ENCODE measurements at regions not wholly inside any gene's neighbourhood (a gene's known extent, or its start where the extent isn't known, plus 50 kb on each side); places are given as distances from the start of the nearest gene placed in this dataset.
"Not testable (repeated sequence)": the region's sequence is repeated elsewhere in the genome, so short reads cannot be mapped to it uniquely, and the experiment has no call there.

DNA sequence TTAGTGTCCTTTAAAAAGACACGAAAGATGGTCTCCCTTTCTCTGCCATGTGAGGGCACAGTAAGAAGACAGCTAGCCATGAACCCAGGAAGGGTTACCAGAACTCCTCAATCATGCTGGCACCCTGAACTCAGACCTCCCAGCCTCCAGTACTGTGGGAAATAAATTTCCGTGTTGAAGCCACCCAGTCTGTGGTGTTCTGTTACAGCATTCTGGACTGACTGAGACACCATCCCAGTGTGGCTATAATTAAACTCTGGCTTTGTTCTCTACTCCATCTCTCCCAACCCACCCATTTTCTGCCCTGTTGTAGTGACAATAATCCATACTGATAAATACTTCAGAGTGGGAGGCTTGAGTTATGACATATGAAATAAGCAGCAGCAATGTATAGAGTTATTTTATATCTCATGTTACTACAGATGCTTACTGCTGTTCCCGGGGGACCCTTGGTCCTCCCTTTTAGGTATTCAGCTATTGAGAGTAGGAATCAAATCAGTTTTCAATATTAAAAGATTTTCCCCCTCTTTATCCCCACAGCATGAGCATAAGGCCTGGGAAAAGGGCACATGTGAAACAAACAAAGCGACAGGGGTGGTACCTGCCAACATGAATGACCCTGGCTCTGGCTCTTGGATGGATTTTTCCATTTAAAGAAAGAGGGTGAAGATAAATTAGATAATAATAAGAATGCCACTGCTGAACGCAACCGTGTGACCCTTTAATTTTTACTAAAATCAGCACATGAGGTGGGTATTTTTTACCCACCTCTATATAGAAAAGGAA is 224.3 kb upstream of the SLC35B3 start:
- DNase-seq (ENCODE audit: low read depth): no peak

DNA sequence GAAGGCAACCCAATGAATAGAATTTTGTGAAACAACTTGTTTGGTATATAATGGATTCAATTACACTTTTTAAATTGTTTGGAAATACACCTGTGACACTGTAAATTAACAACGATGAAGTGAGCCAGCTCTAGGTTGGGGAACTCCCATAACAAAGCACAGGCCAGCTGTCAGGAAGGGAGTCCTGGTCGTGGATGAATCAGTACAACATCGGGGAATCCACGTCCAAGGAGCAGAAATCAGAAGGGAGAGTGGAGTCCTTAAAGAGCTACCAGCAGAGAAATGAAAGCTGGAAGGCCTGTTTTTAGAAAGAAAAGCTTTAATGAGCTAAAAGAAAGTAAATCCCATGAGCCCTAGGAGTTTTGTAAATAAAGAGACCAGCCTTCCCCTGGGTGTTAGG is 223.1 kb upstream of the SLC35B3 start:
- DNase-seq (ENCODE audit: low read depth): no peak

DNA sequence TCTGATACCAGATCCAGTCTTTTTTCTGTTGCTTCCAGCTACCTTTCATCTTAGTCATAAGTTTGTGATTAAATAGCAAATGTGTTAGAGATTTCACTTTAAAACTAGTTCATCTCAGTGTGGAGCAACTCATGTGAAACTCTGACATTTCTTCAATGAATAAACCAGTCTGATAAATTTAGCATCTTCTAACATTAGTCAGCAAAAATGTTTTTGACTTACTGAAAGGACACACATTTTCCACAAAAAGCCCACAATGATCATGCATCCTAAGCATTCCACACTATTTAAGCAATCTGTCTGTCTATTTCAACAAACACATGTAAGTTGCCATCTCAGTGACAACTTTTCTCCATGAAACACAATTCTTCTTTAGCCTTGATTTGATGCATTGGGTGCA is 222.2 kb upstream of the SLC35B3 start:
- no peak for DNase-seq (ENCODE audit: low read depth)

DNA sequence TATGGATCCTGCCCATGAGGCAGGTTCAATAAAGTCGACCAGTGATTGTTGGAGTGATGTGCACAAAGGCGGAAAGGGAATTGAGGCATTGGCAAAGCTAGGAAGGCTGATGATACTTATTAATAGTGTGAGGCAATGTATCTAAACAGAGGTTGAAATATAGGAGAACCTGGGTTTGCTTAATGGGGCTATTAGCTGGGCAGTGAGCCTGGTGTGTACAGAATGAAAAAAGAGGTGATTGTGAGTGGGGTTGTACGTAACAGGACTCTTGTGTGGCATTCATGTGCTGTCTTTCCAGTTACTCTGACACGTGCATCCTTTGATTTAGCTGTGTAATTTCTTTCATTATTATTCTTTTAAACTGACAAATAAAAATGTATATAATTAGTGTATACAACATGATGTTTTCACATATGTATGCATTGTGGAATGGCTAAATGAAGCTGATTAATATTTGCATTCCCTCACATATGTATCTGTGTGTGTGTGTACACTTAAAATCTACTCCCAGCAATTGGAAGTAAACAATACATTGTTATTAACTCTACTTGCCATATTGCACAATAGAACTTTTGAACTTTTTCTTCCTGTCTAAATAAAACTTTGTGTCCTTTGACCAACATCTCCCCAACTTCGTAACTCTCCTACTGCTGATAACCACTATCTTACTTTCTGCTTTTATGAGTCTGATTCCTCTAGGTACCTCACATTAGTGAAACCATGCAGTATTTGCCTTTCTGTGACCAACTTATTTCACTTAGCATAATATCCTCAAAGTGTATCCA is 220.5 kb upstream of the SLC35B3 start:
- DNase-seq (ENCODE audit: low read depth): no peak

DNA sequence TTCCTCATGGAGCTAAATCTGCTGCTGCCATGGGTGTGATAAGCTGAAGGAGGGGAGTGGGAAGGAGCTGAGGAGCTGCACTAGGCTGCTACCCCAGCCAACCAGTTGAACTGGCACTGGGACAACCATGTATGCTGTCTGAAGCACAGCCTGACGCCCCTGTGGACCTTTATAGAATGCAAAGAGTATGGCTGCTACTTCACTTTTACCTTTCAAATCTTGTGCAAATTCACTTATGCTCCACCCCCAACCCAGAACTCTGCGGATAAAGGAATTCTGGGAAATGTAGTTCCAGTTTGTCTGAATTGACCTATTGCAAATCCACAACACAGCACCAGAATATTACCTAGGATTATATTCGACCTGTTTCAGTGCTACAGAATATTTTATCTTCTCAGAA is 217.4 kb upstream of the SLC35B3 start:
- no peak for DNase-seq (ENCODE audit: low read depth)

DNA sequence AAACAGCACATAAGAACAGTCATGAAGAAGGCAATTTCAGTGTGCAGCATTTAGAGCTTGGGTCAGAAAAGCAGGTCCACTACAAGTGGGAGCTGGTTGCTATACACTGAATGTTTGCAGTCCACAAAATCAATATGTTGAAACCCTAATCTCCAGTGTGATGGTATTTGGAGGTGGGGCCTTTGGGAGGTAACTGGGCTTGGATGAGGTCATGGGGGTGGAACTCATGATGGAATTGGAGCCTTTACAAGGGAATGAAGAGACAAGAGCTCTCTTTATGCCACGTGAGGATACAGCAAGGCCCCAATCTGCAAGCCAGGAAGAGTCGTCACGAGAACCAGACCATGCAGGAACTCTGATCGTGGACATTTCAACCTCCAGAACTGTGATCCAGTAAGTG is 216.7 kb upstream of the SLC35B3 start:
- DNase-seq (ENCODE audit: low read depth): no peak

DNA sequence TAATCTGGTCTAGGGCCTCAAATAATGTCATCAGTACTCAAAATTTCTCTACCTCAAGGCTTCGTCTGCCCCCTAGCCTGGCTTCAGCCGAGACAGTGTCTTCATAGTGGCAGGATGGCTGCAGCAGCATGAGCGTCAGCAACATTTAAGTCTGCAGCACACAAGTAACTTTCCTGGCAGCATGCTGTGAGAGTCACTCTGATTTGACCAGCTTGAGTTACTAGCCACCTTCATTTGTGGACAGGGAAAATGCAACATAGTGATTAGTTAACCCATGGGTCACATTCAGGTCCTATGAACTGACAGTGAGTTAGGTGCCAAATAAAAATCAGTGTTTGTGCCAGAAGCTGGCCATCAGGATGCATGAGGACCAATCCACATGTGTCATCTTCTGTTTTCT is 209.9 kb upstream of the SLC35B3 start:
- no peak for DNase-seq (ENCODE audit: low read depth)

DNA sequence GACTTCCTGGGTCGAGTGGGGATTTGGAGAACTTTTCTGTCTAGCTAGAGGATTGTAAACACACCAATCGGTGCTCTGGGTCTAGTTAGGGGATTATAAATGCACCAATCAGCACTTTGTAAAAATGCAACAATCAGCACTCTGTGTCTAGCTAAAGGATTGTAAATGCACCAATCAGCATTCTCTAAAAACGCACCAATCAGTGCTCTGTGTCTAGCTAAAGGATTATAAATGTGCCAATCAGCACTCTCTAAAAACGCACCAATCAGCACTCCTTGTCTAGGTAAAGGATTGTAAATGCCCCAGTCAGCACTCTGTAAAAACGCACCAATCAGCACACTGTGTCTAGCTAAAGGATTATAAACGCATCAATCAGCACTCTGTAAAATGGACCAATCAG is 209.0 kb upstream of the SLC35B3 start:
- no peak for DNase-seq (ENCODE audit: low read depth)

DNA sequence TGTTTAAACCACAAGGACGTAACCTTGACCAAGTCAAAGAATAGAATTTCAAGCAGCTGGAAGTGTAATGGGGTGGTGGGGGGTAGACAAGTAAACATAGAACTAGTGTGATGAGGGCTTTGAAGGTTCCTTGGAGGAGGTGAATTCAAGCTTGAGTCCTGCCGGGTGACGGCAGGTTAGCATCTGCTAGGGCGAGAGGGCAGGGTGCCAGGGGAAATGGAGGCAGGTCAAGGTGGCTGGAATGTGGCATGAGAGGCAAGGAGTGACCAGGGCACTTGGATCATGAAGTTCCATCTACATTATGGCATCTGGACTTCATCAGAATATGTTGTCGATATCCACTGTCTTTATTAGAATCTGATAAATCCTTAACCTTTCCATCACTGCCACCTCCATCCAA is 207.5 kb upstream of the SLC35B3 start:
- DNase-seq (ENCODE audit: low read depth): no peak

DNA sequence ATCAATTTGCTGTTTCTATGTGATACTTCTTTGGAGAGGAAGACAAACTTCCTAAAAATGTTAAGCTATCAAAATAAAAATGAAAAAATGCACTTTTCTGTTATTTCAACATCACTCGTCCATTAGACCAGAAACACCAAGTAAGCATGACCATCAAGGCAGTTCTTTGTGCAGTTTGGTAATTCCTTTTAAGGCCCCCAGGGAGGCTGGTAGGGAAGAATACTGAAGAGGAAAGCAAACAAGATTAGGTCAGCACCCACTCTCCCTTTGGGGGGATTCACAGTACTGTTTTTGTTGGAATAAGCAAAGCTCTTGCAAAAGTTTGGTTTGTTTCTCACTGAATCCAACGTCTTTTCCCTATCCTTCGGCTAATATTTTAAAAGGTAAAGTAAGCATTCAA is 206.8 kb upstream of the SLC35B3 start:
- DNase-seq (ENCODE audit: low read depth): no peak

DNA sequence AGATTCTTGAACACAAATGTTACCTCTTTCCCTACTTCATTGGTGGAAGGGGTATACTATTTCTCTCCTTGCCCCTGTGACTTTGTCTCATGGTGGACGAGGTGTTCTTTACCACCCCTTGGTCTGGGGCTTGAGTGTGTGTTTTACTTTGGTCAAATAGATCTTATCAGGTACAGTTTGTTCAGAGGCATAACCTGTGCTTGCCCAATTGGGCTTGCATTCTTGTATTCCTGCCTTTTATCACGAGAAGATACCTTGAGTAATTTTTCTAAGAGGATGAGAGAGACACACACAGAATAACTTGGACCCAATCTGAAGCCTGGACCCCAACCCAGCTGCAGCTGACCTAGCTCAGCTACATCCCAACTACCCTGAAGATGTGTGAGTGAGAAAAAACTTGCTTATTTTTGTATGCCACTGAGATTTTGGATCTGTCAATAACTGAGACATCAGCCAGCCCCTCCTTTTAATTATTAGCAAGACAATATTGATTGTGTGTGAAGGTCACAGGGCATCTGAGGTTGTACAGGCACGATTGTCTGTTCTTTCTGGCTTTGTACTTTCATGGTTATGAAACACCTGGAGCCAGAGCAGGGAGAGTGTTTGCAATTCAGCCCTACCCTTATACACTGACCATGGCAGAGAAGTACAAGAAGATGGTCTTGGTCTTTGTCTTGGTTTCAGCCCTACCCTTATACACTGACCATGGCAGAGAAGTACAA is 204.7 kb upstream of the SLC35B3 start:
- DNase-seq (ENCODE audit: low read depth): no peak

DNA sequence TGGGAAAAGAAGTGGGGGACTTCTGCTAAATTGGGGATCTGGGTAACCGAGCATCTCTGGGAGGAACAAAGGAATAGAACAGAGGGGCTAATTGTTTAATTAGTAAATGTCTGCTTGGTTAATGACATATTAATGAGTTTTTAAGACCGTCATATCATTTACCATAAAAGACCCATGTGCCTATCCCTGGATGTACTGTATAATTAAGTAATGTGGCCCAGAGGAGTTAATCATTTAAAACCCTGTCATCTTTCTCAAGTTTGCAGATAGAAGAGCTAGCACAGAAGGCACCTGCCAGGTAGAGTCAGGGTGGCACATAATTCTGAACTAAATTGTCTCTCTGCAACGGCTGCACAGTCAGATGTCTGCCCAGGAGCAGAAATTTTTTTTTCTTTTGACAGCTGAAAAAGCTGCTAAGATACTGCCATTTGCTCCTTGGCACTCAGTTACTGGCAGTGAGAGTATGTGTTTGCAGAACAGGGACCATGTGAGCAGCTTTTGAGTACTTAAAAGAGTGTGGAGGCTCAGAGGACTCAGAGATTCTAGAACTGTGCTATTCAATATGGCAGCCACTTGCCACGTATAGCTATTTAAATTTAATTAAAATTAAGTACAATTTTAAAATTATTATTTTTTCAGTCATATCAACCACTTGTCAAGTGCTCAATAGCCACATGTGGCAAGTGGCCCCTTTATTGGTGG is 202.7 kb upstream of the SLC35B3 start:
- DNase-seq (ENCODE audit: low read depth): no peak

DNA sequence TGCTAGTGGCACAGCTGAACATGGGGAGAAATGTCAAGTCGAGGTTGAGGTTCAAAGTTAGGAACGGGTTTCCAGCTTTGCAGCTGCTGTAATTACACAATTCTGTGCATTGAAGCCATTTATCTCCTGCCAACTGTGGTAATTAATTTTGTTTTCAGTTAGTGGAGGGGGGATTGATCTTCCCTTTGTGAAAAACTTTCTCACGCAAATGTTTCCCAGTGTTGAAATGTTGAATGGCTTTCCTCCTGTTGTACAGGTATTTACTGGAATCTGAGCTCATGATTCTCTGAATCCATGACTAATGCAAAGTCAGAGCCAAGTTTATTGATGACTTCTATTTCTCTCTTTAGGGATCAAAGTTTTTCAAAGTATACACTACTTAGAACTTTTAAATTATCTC is 198.4 kb upstream of the SLC35B3 start:
- no peak for DNase-seq (ENCODE audit: low read depth)

DNA sequence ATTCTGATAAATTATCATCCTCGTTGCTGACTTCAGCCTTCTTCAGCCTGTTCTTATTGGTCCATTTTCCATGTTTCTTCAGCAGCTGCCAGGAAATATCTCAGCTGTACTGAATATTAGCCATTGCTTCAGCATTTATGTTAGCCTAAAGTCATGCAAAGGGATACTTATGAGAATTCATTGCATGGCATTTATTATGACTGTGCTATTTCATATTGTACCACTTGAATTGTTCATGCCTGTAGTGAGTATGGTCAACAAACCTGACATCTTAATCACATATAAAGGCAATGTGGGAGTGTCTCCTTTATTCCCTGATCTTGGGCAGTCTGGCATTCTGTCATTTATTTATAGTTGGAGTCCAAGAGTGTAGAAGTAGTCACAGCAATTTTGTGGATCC is 193.4 kb upstream of the SLC35B3 start:
- no peak for DNase-seq (ENCODE audit: low read depth)

DNA sequence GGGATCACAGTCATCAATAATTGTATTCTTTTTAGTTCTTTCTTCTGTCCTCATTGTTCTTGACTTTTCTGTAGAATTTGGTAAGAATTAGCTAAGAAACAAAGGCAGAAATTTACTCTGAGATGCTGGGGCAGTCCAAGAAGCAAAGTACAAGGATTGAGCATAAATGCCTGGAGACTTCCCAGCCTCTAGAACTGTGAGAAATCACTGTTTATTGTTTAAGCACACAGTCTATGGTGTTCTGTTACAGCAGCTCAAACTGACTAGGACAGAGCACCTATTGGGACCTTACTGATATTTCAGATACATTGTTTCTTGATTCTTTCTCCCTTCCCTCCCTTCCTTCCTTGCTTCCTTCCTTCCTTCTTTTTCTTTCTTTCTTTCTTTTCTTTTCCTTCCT is 192.7 kb upstream of the SLC35B3 start:
- DNase-seq (ENCODE audit: low read depth): no peak

DNA sequence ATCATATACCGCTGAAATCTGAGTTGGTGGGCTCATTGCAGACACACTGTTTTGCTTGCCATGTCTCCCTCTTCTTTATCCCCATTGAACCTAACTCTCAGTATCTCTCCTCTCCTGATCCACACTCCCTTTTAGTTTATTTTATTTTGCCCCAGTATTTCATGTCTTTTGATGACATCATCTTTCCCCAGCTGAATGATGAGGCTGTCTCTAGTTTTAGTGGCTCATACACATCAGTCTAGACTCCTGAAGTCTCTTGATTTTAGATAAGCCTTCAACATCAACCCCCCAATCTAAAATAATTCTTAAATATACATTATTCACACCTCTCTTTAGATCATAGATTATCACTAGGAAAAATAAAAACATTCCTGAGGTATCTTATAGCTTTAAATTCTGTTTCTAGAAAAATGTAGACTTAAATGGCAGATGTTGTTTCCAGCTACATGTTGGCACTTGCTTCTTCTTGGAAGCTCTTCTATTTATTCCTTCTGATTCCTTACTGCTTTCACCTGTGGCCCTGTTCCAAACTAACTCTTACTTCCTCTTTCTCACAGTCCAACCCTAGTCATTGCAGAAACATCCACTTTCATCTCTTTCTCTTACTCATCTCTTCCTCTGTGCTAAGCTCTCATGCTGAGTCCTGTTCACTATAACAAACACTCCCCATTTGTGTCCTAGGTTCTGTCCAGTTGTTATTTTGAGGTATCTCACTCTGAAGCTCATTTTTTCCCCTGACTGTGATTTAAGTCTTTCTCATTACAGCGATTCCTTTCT is 191.9 kb upstream of the SLC35B3 start:
- no peak for DNase-seq (ENCODE audit: low read depth)

DNA sequence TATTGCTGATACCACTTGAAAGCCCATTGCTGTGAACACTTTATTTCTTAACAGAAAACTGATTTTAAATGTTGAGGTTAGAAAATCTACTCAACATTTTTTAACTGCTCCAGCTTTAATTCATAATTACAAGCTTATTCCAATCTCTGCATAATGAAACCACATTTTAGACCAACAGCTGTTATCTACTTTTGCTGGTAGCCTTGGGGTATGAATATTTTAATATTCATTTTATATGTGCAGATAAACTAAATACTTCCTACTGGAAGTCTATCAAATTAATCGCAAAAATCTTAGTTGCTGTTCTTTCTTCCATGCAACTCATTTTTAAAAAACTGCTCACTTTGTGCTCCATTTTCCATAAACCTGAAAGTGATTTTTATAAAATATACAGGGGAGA is 189.3 kb upstream of the SLC35B3 start:
- DNase-seq (ENCODE audit: low read depth): no peak

DNA sequence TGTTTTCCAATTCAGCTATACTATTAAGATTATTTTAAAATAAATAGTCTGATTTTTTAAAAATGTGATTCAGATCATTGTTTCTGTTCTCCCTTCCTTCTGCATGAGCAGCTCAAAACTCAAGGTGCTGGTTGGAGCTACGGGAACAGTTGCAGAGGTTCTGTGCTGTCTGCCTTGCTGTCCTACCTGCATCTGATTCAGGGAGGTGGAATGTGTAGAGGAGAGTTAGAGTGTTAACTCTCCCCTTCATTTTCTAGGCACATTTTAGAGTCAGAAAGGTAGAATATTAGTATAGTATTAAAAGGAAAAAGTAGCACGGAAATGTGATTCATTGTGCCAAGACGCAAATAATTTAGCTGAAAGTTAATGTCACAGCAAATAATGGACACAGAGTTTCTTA is 188.1 kb upstream of the SLC35B3 start:
- no peak for DNase-seq (ENCODE audit: low read depth)

DNA sequence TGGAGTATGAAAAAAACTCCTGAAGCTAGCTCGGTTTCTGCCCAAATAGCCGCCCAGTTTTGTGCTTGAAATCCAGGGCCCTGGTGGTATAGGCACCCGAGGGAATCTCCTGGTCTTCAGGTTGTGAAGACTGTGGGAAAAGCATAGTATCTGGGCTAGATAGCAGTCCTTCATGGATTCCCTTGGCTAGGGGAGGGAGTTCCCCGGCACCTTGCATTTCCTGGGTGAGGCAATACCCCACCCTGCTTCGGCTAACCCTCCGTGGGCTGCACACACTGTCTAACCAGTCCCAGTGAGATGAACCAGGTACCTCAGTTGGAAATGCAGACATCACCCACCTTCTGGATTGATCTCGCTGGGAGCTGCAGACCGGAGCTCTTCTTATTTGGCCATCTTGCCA is 184.5 kb upstream of the SLC35B3 start:
- no peak for DNase-seq (ENCODE audit: low read depth)

DNA sequence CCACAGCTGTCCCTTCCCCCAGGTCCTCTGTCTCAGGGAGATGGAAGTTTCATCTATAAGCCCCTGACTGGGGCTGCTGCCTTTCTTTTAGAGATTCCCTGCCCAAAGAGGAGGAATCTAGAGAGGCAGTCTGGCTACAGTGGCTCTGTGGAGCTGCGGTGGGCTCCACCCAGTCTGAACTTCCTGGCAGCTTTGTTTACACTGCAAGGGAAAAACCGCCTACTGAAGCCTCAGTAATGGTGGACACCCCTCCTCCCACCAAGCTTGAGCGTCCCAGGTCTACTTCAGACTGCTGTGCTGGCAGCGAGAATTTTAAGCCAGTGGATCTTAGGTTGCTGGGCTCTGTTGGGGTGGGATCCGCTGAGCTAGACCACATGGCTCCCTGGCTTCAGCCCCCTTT is 184.1 kb upstream of the SLC35B3 start:
- DNase-seq (ENCODE audit: low read depth): not testable (repeated sequence)

DNA sequence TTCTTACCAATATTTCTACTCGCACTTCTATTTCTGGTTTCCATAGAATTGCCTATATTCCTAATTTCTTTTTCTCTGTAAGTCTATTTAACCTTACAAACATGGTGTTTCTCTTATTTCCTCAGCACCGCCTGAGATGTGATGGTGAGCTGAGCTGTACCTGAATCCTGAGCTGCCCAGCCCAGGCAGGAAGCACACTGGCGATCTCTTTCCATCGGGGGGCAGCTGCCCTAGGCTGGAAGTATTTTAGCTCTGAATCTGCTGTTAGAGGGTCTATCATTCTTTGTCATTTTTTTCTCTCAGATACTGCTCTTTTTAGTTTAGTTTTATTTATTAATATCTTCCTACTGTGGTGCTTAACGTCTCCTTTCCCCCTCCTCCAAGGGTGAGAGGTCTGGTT is 173.4 kb upstream of the SLC35B3 start:
- DNase-seq (ENCODE audit: low read depth): no peak

Data from activated T-helper 9 cell treated with anti-CD3 and anti-CD28 coated beads, Interleukin-2, amount 50 U/mL, for 16 hours (primary cell).